ENCODE measurements at regions not wholly inside any gene's neighbourhood (a gene's known extent, or its start where the extent isn't known, plus 50 kb on each side); places are given as distances from the start of the nearest gene placed in this dataset.

DNA sequence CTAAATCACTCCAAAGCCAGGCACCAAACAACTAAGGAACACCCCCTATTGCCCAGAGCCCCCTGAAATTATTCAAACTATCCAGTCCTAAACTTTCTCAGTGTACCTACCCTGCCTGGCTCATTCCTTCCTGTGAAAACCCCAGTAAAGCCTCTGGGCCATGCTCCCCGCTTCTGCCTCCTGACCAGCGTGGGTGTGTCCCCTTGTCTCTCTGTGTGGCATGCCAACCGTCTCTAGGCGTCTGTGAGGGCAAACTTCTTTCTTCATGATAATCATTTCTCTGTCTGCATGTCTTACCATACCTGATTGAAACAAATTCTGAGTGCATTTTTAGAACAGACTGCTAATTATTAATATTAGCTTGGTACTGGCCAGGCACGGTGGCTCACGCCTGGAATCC is 75.1 kb upstream of the EPCAM start:
- TF ChIP-seq, protein P1, sequence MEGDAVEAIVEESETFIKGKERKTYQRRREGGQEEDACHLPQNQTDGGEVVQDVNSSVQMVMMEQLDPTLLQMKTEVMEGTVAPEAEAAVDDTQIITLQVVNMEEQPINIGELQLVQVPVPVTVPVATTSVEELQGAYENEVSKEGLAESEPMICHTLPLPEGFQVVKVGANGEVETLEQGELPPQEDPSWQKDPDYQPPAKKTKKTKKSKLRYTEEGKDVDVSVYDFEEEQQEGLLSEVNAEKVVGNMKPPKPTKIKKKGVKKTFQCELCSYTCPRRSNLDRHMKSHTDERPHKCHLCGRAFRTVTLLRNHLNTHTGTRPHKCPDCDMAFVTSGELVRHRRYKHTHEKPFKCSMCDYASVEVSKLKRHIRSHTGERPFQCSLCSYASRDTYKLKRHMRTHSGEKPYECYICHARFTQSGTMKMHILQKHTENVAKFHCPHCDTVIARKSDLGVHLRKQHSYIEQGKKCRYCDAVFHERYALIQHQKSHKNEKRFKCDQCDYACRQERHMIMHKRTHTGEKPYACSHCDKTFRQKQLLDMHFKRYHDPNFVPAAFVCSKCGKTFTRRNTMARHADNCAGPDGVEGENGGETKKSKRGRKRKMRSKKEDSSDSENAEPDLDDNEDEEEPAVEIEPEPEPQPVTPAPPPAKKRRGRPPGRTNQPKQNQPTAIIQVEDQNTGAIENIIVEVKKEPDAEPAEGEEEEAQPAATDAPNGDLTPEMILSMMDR (IDR thresholded peaks at IDR 0.05 in 2 of 3, conservative IDR thresholded peaks at IDR 0.05 in 1 of 3; ENCODE audit: control insufficient read depth in 2 of 3, extremely low read depth in 1 of 3, insufficient read depth in 1 of 3, low read depth in 3 of 3, low read length in 3 of 3): no peak
- no peak for TF ChIP-seq EZH2 (IDR thresholded peaks at IDR 0.05; ENCODE audit: borderline replicate concordance, control insufficient read depth, low read depth, low read length)
- no peak for TF ChIP-seq ATF7 (IDR thresholded peaks at IDR 0.05; ENCODE audit: low read depth)
- no peak for TF ChIP-seq RB1 (IDR thresholded peaks at IDR 0.05; ENCODE audit: borderline replicate concordance)
- TF ChIP-seq SIN3A (IDR thresholded peaks at IDR 0.05; ENCODE audit: low read depth, low read length): no peak
- TF ChIP-seq, protein P2, sequence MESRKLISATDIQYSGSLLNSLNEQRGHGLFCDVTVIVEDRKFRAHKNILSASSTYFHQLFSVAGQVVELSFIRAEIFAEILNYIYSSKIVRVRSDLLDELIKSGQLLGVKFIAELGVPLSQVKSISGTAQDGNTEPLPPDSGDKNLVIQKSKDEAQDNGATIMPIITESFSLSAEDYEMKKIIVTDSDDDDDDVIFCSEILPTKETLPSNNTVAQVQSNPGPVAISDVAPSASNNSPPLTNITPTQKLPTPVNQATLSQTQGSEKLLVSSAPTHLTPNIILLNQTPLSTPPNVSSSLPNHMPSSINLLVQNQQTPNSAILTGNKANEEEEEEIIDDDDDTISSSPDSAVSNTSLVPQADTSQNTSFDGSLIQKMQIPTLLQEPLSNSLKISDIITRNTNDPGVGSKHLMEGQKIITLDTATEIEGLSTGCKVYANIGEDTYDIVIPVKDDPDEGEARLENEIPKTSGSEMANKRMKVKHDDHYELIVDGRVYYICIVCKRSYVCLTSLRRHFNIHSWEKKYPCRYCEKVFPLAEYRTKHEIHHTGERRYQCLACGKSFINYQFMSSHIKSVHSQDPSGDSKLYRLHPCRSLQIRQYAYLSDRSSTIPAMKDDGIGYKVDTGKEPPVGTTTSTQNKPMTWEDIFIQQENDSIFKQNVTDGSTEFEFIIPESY (IDR thresholded peaks at IDR 0.05): no peak
- TF ChIP-seq POLR2A (IDR thresholded peaks at IDR 0.05; ENCODE audit: low read depth, low read length): no peak
- no peak for TF ChIP-seq CHD2 (IDR thresholded peaks at IDR 0.05; ENCODE audit: borderline replicate concordance, low read depth, low read length)
- TF ChIP-seq, protein P3, sequence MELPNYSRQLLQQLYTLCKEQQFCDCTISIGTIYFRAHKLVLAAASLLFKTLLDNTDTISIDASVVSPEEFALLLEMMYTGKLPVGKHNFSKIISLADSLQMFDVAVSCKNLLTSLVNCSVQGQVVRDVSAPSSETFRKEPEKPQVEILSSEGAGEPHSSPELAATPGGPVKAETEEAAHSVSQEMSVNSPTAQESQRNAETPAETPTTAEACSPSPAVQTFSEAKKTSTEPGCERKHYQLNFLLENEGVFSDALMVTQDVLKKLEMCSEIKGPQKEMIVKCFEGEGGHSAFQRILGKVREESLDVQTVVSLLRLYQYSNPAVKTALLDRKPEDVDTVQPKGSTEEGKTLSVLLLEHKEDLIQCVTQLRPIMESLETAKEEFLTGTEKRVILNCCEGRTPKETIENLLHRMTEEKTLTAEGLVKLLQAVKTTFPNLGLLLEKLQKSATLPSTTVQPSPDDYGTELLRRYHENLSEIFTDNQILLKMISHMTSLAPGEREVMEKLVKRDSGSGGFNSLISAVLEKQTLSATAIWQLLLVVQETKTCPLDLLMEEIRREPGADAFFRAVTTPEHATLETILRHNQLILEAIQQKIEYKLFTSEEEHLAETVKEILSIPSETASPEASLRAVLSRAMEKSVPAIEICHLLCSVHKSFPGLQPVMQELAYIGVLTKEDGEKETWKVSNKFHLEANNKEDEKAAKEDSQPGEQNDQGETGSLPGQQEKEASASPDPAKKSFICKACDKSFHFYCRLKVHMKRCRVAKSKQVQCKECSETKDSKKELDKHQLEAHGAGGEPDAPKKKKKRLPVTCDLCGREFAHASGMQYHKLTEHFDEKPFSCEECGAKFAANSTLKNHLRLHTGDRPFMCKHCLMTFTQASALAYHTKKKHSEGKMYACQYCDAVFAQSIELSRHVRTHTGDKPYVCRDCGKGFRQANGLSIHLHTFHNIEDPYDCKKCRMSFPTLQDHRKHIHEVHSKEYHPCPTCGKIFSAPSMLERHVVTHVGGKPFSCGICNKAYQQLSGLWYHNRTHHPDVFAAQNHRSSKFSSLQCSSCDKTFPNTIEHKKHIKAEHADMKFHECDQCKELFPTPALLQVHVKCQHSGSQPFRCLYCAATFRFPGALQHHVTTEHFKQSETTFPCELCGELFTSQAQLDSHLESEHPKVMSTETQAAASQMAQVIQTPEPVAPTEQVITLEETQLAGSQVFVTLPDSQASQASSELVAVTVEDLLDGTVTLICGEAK (IDR thresholded peaks at IDR 0.05; ENCODE audit: borderline replicate concordance): no peak

Data from GM12878 (cell line).